ENCODE measurements at regions not wholly inside any gene's neighbourhood (a gene's known extent, or its start where the extent isn't known, plus 50 kb on each side); places are given as distances from the start of the nearest gene placed in this dataset.

- TF ChIP-seq CTCF (IDR thresholded peaks at IDR 0.05) (no peak), POLR2A (IDR thresholded peaks at IDR 0.05) (no peak), POLR2AphosphoS5 (IDR thresholded peaks at IDR 0.05) (no peak)
Measured at GRCh38 chr2:217203086-217203485, 343.2 kb upstream of the TNP1 start.
